ENCODE measurements at regions not wholly inside any gene's neighbourhood (a gene's known extent, or its start where the extent isn't known, plus 50 kb on each side); places are given as distances from the start of the nearest gene placed in this dataset.

DNA sequence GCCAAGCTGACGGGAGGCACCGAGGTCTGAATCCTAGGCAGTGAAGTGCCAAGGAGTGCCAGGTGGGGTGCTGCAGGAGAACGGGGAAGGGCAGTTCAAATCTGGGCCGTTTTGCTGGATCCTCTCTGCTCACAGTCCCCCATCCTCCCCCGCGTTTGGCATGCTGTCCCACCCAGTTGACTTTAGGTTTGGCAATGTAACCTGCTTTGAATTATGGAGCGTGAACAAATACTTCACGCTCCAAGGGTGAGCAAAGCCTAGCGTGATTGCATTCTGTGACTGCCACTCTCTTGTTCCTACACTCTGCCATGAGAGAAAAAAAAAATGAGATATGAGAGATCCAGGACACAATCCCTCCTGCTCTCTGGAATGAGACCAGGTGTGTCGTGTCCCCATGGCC, 381.9 kb downstream of the ZNF516 start:
- no peaks in the 10 kb centered on the region for H3K4me1 ChIP-seq (ENCODE audit: insufficient read depth, low read length)

GRCh38 chr18:76102626-76103025, 392.4 kb downstream of the ZNF516 start:
- Histone ChIP-seq H3K9ac (ENCODE audit: low read length) (no peak overlapping the region), H3K4me3 (ENCODE audit: low read depth in 1 of 2, low read length in 2 of 2) (no peak overlapping the region), H3K36me3 (ENCODE audit: insufficient read depth, low read length) (no peaks in the 10 kb centered on the region), H3K9me3 (ENCODE audit: low read length) (no peaks in the 10 kb centered on the region), H3K4me1 (ENCODE audit: insufficient read depth, low read length) (no peaks in the 10 kb centered on the region), H3K27ac (ENCODE audit: low read depth, low read length) (no peak overlapping the region), H3K27me3 (ENCODE audit: control insufficient read depth in 1 of 2, insufficient read depth in 2 of 2, low read length in 2 of 2) (no peaks in the 10 kb centered on the region)

More for the DNA sequence above, 381.9 kb downstream of the ZNF516 start:
- H3K4me3 ChIP-seq (ENCODE audit: low read depth in 1 of 2, low read length in 2 of 2) = no peak overlapping the region
- H3K36me3 ChIP-seq (ENCODE audit: insufficient read depth, low read length) = no peaks in the 10 kb centered on the region
- no peak overlapping the region for H3K9ac ChIP-seq (ENCODE audit: low read length)
- no peaks in the 10 kb centered on the region for H3K27me3 ChIP-seq (ENCODE audit: control insufficient read depth in 1 of 2, insufficient read depth in 2 of 2, low read length in 2 of 2)
- peaks cover 3% of the 10 kb centered on the region for H3K9me3 ChIP-seq (ENCODE audit: low read length)
- H3K27ac ChIP-seq (ENCODE audit: low read depth, low read length) = no peak overlapping the region

- Histone ChIP-seq H3K9me3 (ENCODE audit: low read length) (no peaks in the 10 kb centered on the region), H3K36me3 (ENCODE audit: insufficient read depth, low read length) (no peaks in the 10 kb centered on the region), H3K27ac (ENCODE audit: low read depth, low read length) (no peak overlapping the region), H3K4me3 (ENCODE audit: low read depth in 1 of 2, low read length in 2 of 2) (no peak overlapping the region), H3K9ac (ENCODE audit: low read length) (no peak overlapping the region), H3K27me3 (ENCODE audit: control insufficient read depth in 1 of 2, insufficient read depth in 2 of 2, low read length in 2 of 2) (no peaks in the 10 kb centered on the region), H3K4me1 (ENCODE audit: insufficient read depth, low read length) (no peaks in the 10 kb centered on the region)
Measured at GRCh38 chr18:76102156-76102555, 392.9 kb downstream of the ZNF516 start.

DNA sequence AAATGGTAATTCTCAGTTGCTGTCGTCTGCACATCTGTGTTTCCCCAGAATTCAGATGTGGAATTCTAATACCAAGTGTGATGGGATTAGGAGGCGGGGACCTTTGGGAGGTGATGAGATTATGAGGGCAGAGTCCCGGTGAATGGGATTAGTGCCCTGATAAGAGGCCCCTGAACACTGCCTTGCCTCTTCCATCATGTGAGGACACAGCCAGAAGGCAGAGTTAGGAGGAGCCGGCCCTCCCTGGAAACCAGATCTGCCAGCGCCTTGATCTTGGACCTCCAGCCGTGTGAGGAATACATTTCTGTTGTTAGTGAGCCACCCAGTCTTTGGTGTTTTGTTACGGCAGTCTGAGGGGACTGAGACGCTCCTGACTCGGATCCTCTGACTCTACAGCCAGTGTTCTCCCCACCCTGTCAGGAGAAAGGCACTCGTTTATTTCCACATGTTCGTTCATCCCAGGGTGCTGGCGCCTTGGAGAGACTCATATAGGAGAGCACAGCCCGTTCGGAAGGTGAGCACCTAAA, 395.0 kb downstream of the ZNF516 start:
- H3K9me3 ChIP-seq (ENCODE audit: low read length) = no peaks in the 10 kb centered on the region
- H3K4me1 ChIP-seq (ENCODE audit: insufficient read depth, low read length) = no peaks in the 10 kb centered on the region
- no peak overlapping the region for H3K9ac ChIP-seq (ENCODE audit: low read length)
- H3K27me3 ChIP-seq (ENCODE audit: control insufficient read depth in 1 of 2, insufficient read depth in 2 of 2, low read length in 2 of 2) = no peaks in the 10 kb centered on the region
- no peaks in the 10 kb centered on the region for H3K36me3 ChIP-seq (ENCODE audit: insufficient read depth, low read length)
- H3K4me3 ChIP-seq (ENCODE audit: low read depth in 1 of 2, low read length in 2 of 2) = no peak overlapping the region
- H3K27ac ChIP-seq (ENCODE audit: low read depth, low read length) = no peak overlapping the region

DNA sequence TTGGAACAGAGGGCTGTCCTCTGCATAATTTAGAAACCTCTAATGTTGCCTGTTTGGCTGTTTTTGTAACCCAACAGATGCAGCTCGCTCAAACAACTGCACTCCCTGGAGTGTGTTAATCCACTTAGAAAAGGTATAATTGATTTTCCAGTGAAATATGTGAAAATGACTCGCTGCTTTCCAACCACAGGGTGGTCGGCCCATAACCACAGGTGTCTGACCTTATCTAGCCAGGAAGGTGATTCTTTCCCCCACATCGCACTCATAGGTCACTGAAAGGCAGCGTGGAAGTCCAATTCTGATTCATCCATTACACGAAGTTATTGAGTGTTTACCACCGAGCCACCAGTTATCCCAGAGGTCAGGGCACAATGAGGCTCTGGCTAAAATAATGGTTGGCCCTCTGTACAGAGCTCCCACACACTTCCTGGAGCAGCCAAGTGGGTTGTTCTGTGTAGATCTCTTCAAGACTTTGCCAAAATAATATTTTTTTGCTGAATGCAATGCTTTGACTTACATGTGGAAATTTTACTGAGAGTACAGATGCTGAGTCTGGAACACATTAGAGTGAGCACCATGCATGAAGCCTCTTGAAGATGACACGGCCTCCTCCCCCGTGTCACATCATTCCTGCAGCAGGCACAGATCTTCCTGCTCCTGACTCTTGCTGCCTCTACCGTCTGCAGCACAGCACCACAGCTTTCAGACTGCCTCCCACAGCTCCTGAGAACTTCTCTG, 396.2 kb downstream of the ZNF516 start:
- H3K9me3 ChIP-seq (ENCODE audit: low read length) = no peaks in the 10 kb centered on the region
- no peak overlapping the region for H3K27ac ChIP-seq (ENCODE audit: low read depth, low read length)
- no peaks in the 10 kb centered on the region for H3K27me3 ChIP-seq (ENCODE audit: control insufficient read depth in 1 of 2, insufficient read depth in 2 of 2, low read length in 2 of 2)
- no peaks in the 10 kb centered on the region for H3K4me1 ChIP-seq (ENCODE audit: insufficient read depth, low read length)
- H3K9ac ChIP-seq (ENCODE audit: low read length) = no peak overlapping the region
- H3K36me3 ChIP-seq (ENCODE audit: insufficient read depth, low read length) = no peaks in the 10 kb centered on the region
- no peak overlapping the region for H3K4me3 ChIP-seq (ENCODE audit: low read depth in 1 of 2, low read length in 2 of 2)

DNA sequence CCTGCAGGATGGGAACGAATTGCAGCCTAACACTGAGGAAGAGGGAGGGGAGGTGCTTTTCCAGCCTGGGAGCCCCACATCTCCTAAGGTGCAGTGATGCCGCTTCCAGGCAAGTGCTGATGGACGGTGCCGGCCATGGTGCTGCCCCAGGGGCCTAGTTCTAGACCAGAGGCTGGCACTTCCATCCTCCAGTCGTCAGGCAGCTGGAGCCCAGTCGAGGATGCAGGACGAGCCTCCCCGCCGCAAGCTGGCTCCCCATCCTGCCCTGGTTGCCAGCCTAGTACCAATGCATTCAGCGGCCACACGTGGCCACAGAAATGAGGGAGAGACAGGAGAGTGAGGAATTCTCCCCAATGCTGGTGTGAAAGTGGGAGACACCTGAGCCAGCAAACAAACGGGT, 413.5 kb downstream of the ZNF516 start:
- Histone ChIP-seq H3K9ac (ENCODE audit: low read length) (no peak overlapping the region), H3K27ac (ENCODE audit: low read depth, low read length) (no peak overlapping the region), H3K4me1 (ENCODE audit: insufficient read depth, low read length) (no peaks in the 10 kb centered on the region), H3K4me3 (ENCODE audit: low read depth in 1 of 2, low read length in 2 of 2) (no peak overlapping the region), H3K36me3 (ENCODE audit: insufficient read depth, low read length) (no peaks in the 10 kb centered on the region), H3K9me3 (ENCODE audit: low read length) (no peaks in the 10 kb centered on the region), H3K27me3 (ENCODE audit: control insufficient read depth in 1 of 2, insufficient read depth in 2 of 2, low read length in 2 of 2) (no peaks in the 10 kb centered on the region)

DNA sequence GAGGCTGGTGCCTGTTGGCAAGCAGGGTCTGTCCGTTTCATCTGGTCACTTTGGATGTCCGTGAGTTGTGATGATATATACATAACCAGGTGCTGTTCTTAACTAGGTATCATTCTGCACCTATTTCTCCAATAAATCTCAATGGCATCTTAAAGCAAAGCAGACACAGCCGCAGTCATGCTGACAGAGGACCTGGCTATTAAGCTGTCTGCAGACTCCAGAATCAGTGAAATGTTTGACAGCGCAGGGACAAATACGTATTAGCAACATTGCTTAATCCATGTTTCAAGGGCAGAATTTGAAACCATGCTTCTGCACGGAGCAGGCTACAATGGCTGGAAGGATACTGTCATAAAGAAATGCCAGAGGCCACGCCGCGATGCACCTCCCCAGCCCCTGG, 414.6 kb downstream of the ZNF516 start:
- no peak overlapping the region for H3K9ac ChIP-seq (ENCODE audit: low read length)
- no peaks in the 10 kb centered on the region for H3K4me1 ChIP-seq (ENCODE audit: insufficient read depth, low read length)
- no peak overlapping the region for H3K4me3 ChIP-seq (ENCODE audit: low read depth in 1 of 2, low read length in 2 of 2)
- H3K27ac ChIP-seq (ENCODE audit: low read depth, low read length) = no peak overlapping the region
- H3K36me3 ChIP-seq (ENCODE audit: insufficient read depth, low read length) = no peaks in the 10 kb centered on the region
- H3K9me3 ChIP-seq (ENCODE audit: low read length) = no peaks in the 10 kb centered on the region
- H3K27me3 ChIP-seq (ENCODE audit: control insufficient read depth in 1 of 2, insufficient read depth in 2 of 2, low read length in 2 of 2) = no peaks in the 10 kb centered on the region

GRCh38 chr18:76075777-76076176, 419.3 kb downstream of the ZNF516 start:
- H3K4me1 ChIP-seq (ENCODE audit: insufficient read depth, low read length) = no peaks in the 10 kb centered on the region
- H3K9ac ChIP-seq (ENCODE audit: low read length) = no peak overlapping the region
- H3K27ac ChIP-seq (ENCODE audit: low read depth, low read length) = no peak overlapping the region
- no peaks in the 10 kb centered on the region for H3K9me3 ChIP-seq (ENCODE audit: low read length)
- H3K4me3 ChIP-seq (ENCODE audit: low read depth in 1 of 2, low read length in 2 of 2) = no peak overlapping the region
- no peaks in the 10 kb centered on the region for H3K36me3 ChIP-seq (ENCODE audit: insufficient read depth, low read length)
- no peaks in the 10 kb centered on the region for H3K27me3 ChIP-seq (ENCODE audit: control insufficient read depth in 1 of 2, insufficient read depth in 2 of 2, low read length in 2 of 2)

DNA sequence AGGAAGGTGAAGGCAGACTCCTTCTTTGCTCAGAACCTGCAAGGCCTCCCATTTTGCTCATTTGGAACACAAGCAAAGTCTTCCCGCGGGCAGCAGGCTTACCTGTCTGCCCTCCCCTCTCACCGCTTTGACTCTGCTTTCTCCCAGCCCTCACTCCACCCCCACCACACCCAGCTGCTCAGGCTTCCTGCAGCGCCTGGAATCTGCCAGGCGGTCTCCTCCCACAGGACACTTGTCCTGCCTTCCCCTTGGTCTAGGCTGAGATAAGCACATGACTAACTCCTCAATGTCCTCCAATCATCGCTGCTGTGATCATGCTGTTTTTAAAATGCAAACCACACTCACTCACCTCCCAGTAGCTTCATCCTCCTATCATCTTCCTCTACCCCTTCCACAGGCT, 430.0 kb downstream of the ZNF516 start:
- no peak overlapping the region for H3K27ac ChIP-seq (ENCODE audit: low read depth, low read length)
- no peaks in the 10 kb centered on the region for H3K27me3 ChIP-seq (ENCODE audit: control insufficient read depth in 1 of 2, insufficient read depth in 2 of 2, low read length in 2 of 2)
- no peaks in the 10 kb centered on the region for H3K4me1 ChIP-seq (ENCODE audit: insufficient read depth, low read length)
- H3K36me3 ChIP-seq (ENCODE audit: insufficient read depth, low read length) = no peaks in the 10 kb centered on the region
- H3K9ac ChIP-seq (ENCODE audit: low read length) = no peak overlapping the region
- H3K4me3 ChIP-seq (ENCODE audit: low read depth in 1 of 2, low read length in 2 of 2) = no peak overlapping the region
- no peaks in the 10 kb centered on the region for H3K9me3 ChIP-seq (ENCODE audit: low read length)

DNA sequence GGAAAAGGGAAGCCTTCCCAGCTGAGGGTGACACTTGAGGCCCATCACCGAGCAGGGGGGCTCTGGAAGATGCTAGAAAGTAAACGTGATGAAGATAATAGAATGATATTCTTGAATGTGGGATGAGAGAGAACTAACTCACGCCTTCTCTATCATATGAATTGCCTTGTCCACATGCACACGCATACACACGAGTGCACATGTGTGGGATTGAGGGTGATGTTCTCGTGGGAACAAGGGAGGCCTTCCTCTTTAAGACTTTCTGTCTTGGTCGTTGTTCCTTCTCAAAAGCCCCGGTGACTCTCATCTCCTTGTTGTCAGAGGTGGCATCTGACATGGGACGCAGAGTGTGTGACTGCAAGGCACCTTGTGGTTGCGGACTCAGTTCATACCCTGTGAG, 436.9 kb downstream of the ZNF516 start:
- no peaks in the 10 kb centered on the region for H3K9me3 ChIP-seq (ENCODE audit: low read length)
- H3K4me1 ChIP-seq (ENCODE audit: insufficient read depth, low read length) = no peaks in the 10 kb centered on the region
- H3K36me3 ChIP-seq (ENCODE audit: insufficient read depth, low read length) = no peaks in the 10 kb centered on the region
- H3K27ac ChIP-seq (ENCODE audit: low read depth, low read length) = no peak overlapping the region
- no peaks in the 10 kb centered on the region for H3K27me3 ChIP-seq (ENCODE audit: control insufficient read depth in 1 of 2, insufficient read depth in 2 of 2, low read length in 2 of 2)
- no peak overlapping the region for H3K4me3 ChIP-seq (ENCODE audit: low read depth in 1 of 2, low read length in 2 of 2)
- H3K9ac ChIP-seq (ENCODE audit: low read length) = no peak overlapping the region

GRCh38 chr18:76057386-76057785, 437.7 kb downstream of the ZNF516 start:
- Histone ChIP-seq H3K27me3 (ENCODE audit: control insufficient read depth in 1 of 2, insufficient read depth in 2 of 2, low read length in 2 of 2) (no peaks in the 10 kb centered on the region), H3K27ac (ENCODE audit: low read depth, low read length) (no peak overlapping the region), H3K9ac (ENCODE audit: low read length) (no peak overlapping the region), H3K4me3 (ENCODE audit: low read depth in 1 of 2, low read length in 2 of 2) (no peak overlapping the region), H3K4me1 (ENCODE audit: insufficient read depth, low read length) (no peaks in the 10 kb centered on the region), H3K9me3 (ENCODE audit: low read length) (no peaks in the 10 kb centered on the region), H3K36me3 (ENCODE audit: insufficient read depth, low read length) (no peaks in the 10 kb centered on the region)

DNA sequence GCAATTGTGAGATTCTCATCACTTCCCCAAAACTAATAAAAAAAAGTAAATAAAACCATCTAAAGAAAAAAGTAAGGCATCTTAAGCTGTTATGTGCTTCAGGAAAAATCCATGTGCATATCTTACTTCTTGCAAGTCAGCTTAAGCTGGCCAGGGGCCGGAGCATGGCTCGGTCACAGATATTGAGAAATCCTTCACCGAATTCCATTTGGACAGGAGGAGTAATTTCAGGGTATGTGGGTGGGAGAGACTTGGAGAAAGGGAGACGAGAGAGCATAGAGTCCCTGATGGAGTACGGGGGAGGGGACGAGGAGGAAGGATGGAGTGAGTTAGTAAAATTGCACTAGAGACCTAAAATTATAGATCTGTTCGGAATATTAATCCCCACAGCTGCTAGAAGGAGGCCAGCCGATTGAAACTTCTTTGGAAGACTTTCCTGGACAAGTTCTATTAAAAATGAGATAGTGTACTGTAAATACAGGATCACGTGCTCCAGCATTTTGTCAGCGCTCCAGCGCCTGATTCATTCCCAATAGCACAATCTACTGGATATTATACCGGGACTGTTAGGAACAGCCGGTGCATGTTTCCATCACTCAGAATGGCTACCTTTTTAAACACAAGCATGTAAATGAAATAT, 438.5 kb downstream of the ZNF516 start:
- H3K27ac ChIP-seq (ENCODE audit: low read depth, low read length) = no peak overlapping the region
- H3K9ac ChIP-seq (ENCODE audit: low read length) = no peak overlapping the region
- H3K4me1 ChIP-seq (ENCODE audit: insufficient read depth, low read length) = peaks cover 7% of the 10 kb centered on the region
- H3K9me3 ChIP-seq (ENCODE audit: low read length) = no peaks in the 10 kb centered on the region
- H3K4me3 ChIP-seq (ENCODE audit: low read depth in 1 of 2, low read length in 2 of 2) = no peak overlapping the region
- no peaks in the 10 kb centered on the region for H3K36me3 ChIP-seq (ENCODE audit: insufficient read depth, low read length)
- H3K27me3 ChIP-seq (ENCODE audit: control insufficient read depth in 1 of 2, insufficient read depth in 2 of 2, low read length in 2 of 2) = no peaks in the 10 kb centered on the region
